ENCODE measurements at regions not wholly inside any gene's neighbourhood (a gene's known extent, or its start where the extent isn't known, plus 50 kb on each side); places are given as distances from the start of the nearest gene placed in this dataset.

DNA sequence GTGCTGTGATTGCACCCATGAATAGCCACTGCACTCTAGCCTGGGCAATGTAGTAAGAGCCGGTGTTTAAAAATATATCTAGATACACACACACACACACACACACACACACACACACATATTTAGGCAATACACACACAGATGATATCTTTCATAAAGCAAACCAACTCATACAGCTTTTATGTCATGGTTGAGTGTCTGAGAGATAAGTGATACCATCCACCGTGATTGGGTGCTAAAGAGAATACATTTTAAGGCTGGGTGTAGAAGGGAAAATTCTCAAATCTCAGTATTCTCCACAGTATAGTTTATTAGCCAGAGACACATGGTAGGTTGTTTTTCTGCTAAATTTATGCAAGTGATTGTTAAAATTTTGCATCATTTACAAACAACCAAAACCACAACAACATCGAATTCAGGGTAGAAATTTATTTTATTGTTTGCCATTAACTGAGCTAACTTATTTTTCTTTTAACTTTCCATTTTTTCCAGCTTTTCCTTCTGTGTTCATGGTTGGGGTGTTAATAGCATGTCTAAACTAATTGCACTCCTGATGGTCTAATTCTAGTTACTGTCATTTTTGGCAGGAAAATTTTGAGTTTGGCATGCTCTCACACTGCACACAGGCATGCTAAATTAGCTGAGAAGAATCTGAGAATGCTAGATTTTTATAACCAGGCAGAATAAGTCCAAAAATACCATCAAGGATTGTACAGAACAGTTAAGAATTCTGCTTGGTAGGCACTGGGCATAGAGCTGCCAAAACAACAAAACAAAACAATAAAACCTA, 57.9 kb upstream of the SYPL1 start:
- H3K4me1 ChIP-seq: peaks cover 19 to 20% of the 10 kb centered on the region in 2 donors
- in situ Hi-C loops (cut with MboI; ENCODE audit: low sequenced_read_pairs in 4 of 4): loop anchor here in 3 of 4 donors (10.0 to 25.0 kb wide), 5 partner anchors 115 to 508 kb away; partner anchors contain the start of genes NAMPT (in 2 of the 3) and ATXN7L1 (in 1 of the 3)
- no peak overlapping the region for H3K4me3 ChIP-seq
- no peaks in the 10 kb centered on the region for H3K9me3 ChIP-seq
- no peaks in the 10 kb centered on the region for H3K27me3 ChIP-seq
- TF ChIP-seq, protein P1, sequence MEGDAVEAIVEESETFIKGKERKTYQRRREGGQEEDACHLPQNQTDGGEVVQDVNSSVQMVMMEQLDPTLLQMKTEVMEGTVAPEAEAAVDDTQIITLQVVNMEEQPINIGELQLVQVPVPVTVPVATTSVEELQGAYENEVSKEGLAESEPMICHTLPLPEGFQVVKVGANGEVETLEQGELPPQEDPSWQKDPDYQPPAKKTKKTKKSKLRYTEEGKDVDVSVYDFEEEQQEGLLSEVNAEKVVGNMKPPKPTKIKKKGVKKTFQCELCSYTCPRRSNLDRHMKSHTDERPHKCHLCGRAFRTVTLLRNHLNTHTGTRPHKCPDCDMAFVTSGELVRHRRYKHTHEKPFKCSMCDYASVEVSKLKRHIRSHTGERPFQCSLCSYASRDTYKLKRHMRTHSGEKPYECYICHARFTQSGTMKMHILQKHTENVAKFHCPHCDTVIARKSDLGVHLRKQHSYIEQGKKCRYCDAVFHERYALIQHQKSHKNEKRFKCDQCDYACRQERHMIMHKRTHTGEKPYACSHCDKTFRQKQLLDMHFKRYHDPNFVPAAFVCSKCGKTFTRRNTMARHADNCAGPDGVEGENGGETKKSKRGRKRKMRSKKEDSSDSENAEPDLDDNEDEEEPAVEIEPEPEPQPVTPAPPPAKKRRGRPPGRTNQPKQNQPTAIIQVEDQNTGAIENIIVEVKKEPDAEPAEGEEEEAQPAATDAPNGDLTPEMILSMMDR (IDR thresholded peaks at IDR 0.05 in 4 of 5, conservative IDR thresholded peaks at IDR 0.05 in 1 of 5): no peak
- no peak for TF ChIP-seq POLR2A (IDR thresholded peaks at IDR 0.05)
- ATAC-seq (no peak), DNase-seq (no peak)
- intact Hi-C loops (cut with DNase I; ENCODE audit: low total_unique reads): no loop called here
- H3K36me3 ChIP-seq: no peaks in the 10 kb centered on the region
- H3K27ac ChIP-seq: no peak overlapping the region

DNA sequence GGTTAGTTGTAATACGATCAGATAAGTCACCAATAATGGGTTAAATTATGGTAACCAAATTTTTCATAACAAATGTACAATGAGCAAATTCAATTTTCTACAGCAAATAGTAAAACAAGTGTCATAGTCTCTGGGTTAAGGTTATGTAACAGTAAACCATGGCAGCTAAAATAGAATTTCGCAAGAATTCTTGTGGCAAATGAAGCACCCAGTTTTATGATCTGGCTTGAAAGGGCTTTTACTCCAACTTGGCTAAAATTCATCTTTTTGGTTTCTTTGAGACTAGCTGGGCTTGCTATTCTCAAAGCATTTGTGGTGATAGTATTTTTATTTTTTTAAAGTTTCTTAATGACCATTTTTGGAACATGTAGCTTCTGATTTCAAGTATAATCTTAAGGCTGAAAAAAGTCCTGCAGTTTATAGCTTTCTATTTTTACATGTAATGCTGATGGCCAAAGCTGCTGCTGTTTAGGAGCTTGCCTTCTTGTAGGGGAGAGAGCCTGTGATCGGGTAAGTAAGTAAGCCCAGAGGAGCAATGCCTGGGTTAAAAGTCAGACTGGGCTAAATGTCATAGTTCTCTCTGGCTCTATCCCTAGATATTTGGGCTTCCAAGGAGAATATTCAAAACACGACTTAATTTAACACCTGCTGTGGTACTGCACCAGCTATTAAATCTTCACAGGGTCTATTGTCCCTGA, 55.5 kb upstream of the SYPL1 start:
- in situ Hi-C loops (cut with MboI; ENCODE audit: low sequenced_read_pairs in 4 of 4) (loop anchor here in 3 of 4 donors (10.0 to 25.0 kb wide), 4 partner anchors 280 to 505 kb away; partner anchors contain the start of gene ATXN7L1 (in 1 of the 3)), intact Hi-C loops (cut with DNase I; ENCODE audit: low total_unique reads) (no loop called here)
- DNase-seq (no peak), ATAC-seq (peak; percentile 67 to 71)
- no peak overlapping the region for H3K4me3 ChIP-seq
- peaks cover 19 to 20% of the 10 kb centered on the region in 2 donors for H3K4me1 ChIP-seq
- peaks cover 0 to 10% (median 0%) of the 10 kb centered on the region in 3 donors for H3K9me3 ChIP-seq
- H3K27ac ChIP-seq: peak overlapping the region; percentile 26 to 38 (median 34)
- H3K27me3 ChIP-seq: no peaks in the 10 kb centered on the region
- no peak for TF ChIP-seq POLR2A (IDR thresholded peaks at IDR 0.05)
- TF ChIP-seq, protein P1 (IDR thresholded peaks at IDR 0.05 in 4 of 5, conservative IDR thresholded peaks at IDR 0.05 in 1 of 5): no peak
- H3K36me3 ChIP-seq: no peaks in the 10 kb centered on the region

DNA sequence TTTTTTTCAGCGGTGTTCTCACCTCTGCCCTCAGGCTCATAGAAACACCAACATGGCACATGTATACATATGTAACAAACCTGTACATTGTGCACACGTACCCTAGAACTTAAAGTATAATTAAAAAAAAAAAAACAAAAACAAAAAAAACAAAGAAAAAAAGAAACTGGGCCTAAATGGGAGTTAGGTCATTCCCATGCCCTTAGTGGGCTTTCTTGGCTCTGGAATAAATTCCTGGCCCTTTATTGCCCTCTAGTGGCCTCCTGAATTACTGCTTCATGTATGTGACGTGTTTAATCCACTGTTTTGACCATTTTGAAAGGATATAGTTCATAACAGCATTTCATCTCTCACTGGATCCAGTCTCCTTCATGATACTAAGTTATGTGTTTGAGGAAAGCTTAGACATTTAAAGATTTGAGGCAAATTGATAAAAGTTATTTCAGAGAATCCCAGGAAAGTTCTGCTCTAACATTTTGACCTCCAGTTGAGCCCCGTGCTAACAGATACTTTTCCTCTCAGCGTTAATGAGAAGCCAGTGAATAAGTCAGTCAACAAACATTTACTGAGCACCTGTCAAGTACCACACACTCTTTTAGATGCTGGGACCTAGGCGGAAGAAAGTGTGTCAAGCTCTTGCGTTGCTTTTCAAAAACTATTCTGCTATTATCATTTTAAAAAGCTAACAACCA, 54.7 kb upstream of the SYPL1 start:
- ATAC-seq (peak; percentile 66 to 86), DNase-seq (no peak)
- Histone ChIP-seq H3K27me3 (no peaks in the 10 kb centered on the region), H3K4me1 (peaks cover 19 to 20% of the 10 kb centered on the region in 2 donors), H3K9me3 (peaks cover 0 to 10% (median 0%) of the 10 kb centered on the region in 3 donors), H3K36me3 (no peaks in the 10 kb centered on the region), H3K27ac (peak overlapping the region in 3 of 4 donors; percentile 26 to 38 (median 35)), H3K4me3 (peak overlapping the region in 1 of 4 donors; percentile 17)
- no peak for TF ChIP-seq POLR2A (IDR thresholded peaks at IDR 0.05)
- TF ChIP-seq, protein P1 (IDR thresholded peaks at IDR 0.05 in 4 of 5, conservative IDR thresholded peaks at IDR 0.05 in 1 of 5): peak; percentile 75 to 85 (median 81)
- intact Hi-C loops (cut with DNase I; ENCODE audit: low total_unique reads): no loop called here
- in situ Hi-C loops (cut with MboI; ENCODE audit: low sequenced_read_pairs in 4 of 4): loop anchor here in 3 of 4 donors (10.0 to 25.0 kb wide), 4 partner anchors 279 to 504 kb away; partner anchors contain the start of gene ATXN7L1 (in 1 of the 3)

DNA sequence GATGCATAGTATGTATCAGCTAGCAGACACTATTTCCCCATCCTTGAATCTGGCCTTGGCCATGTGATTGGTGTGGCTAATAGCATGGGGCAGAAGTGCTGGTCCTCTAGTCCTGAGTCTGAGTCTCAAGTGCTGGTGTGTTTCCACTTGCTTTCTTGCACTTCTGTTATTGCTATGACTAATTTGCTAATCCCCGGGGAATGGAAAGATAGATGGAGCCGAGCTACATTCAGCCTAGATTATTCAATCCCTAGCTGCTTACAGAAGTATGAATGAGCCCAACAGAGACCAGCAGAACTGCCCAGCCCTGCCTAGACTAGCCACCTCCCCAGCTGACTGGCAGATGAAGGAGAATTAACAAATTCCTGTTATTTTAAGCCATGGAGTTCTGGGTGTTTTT, 53.2 kb upstream of the SYPL1 start:
- ATAC-seq (no peak), DNase-seq (no peak)
- Histone ChIP-seq H3K36me3 (no peaks in the 10 kb centered on the region), H3K27ac (no peak overlapping the region), H3K4me3 (no peak overlapping the region), H3K4me1 (peaks cover 19 to 20% of the 10 kb centered on the region in 2 donors), H3K27me3 (no peaks in the 10 kb centered on the region), H3K9me3 (peaks cover 0 to 10% (median 0%) of the 10 kb centered on the region in 3 donors)
- intact Hi-C loops (cut with DNase I; ENCODE audit: low total_unique reads) (no loop called here), in situ Hi-C loops (cut with MboI; ENCODE audit: low sequenced_read_pairs in 4 of 4) (loop anchor here in 3 of 4 donors (10.0 to 25.0 kb wide), 4 partner anchors 278 to 503 kb away; partner anchors contain the start of gene ATXN7L1 (in 1 of the 3))
- no peak for TF ChIP-seq POLR2A (IDR thresholded peaks at IDR 0.05)
- TF ChIP-seq, protein P1 (IDR thresholded peaks at IDR 0.05 in 4 of 5, conservative IDR thresholded peaks at IDR 0.05 in 1 of 5): no peak

Measured in gastrocnemius medialis (tissue), 4 donors.